ENCODE measurements at regions not wholly inside any gene's neighbourhood (a gene's known extent, or its start where the extent isn't known, plus 50 kb on each side); places are given as distances from the start of the nearest gene placed in this dataset.

DNA sequence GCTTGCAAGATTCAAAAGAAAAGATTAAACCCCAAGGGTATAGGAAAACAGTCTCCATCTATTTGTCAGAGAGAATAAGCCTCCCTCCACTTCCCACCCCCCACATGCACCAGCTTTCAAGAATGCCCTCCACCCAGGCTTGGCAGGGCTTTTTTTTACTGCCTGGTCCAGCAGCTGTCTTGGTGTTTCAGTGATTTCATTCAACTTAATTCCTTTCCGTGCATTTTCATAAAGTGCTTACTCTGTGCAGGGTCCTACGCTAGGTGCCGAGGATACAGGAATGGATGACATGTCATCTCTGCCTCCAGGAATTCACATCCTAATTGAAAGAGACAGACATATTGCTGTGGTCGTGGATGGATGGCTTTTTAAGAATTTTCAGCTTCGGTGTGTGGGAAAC, 117.9 kb downstream of the LRATD1 start:
- Histone ChIP-seq H3K4me3 (no peak overlapping the region), H3K9me3 (no peaks in the 10 kb centered on the region), H3K27ac (no peak overlapping the region), H3K27me3 (ENCODE audit: low read depth) (no peaks in the 10 kb centered on the region), H3K36me3 (no peaks in the 10 kb centered on the region), H3K4me1 (no peaks in the 10 kb centered on the region)
- TF ChIP-seq, protein P1, sequence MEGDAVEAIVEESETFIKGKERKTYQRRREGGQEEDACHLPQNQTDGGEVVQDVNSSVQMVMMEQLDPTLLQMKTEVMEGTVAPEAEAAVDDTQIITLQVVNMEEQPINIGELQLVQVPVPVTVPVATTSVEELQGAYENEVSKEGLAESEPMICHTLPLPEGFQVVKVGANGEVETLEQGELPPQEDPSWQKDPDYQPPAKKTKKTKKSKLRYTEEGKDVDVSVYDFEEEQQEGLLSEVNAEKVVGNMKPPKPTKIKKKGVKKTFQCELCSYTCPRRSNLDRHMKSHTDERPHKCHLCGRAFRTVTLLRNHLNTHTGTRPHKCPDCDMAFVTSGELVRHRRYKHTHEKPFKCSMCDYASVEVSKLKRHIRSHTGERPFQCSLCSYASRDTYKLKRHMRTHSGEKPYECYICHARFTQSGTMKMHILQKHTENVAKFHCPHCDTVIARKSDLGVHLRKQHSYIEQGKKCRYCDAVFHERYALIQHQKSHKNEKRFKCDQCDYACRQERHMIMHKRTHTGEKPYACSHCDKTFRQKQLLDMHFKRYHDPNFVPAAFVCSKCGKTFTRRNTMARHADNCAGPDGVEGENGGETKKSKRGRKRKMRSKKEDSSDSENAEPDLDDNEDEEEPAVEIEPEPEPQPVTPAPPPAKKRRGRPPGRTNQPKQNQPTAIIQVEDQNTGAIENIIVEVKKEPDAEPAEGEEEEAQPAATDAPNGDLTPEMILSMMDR (IDR thresholded peaks at IDR 0.05): no peak
- DNase-seq (no peak), ATAC-seq (no peak)
- intact Hi-C loops (cut with DNase I): no loop called here

DNA sequence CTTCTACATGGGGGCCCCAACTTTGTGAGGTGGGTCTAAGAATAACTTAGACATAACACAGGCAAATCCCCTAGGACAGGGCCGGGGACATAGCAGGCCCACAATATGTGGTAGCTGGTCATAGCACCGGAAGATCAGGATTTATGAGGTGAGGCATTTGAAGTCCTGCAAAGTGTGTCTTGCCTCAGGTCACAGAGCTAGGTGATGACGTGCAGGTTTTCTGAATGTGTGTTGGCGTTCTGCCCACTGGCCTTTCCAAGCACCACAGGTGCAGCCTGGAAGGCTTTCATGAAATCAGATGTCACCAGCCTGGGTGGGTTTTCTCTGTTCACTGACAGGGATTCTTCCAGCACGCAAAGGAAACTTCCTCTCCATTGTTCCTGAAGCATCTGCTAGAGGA, 119.1 kb downstream of the LRATD1 start:
- TF ChIP-seq, protein P1 (IDR thresholded peaks at IDR 0.05): no peak
- Histone ChIP-seq H3K4me3 (no peak overlapping the region), H3K4me1 (no peaks in the 10 kb centered on the region), H3K9me3 (no peaks in the 10 kb centered on the region), H3K27ac (no peak overlapping the region), H3K36me3 (no peaks in the 10 kb centered on the region), H3K27me3 (ENCODE audit: low read depth) (no peaks in the 10 kb centered on the region)
- intact Hi-C loops (cut with DNase I): no loop called here
- ATAC-seq (no peak), DNase-seq (no peak)

DNA sequence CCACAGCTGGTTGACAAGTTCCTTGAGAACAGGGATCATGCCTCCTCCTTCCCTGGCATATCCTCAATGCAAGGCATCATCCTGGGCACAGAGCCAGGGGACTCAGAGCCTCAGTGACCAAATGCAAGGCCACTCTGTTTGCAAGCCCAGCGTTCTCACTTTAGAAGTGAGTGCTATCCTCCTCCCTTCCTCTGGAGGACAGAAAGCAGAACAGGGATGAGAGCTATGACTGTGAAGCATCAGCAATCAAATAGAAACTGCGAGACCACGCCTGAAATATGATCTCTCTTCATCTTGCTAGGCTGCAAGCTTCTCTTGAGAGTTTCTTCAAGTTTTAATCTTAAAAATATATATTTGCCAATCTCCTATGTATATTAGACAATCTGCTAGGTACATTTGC, 119.8 kb downstream of the LRATD1 start:
- ATAC-seq (no peak), DNase-seq (no peak)
- Histone ChIP-seq H3K36me3 (no peaks in the 10 kb centered on the region), H3K4me1 (no peaks in the 10 kb centered on the region), H3K27ac (no peak overlapping the region), H3K27me3 (ENCODE audit: low read depth) (no peaks in the 10 kb centered on the region), H3K4me3 (no peak overlapping the region), H3K9me3 (no peaks in the 10 kb centered on the region)
- intact Hi-C loops (cut with DNase I): no loop called here
- TF ChIP-seq, protein P1 (IDR thresholded peaks at IDR 0.05): no peak

DNA sequence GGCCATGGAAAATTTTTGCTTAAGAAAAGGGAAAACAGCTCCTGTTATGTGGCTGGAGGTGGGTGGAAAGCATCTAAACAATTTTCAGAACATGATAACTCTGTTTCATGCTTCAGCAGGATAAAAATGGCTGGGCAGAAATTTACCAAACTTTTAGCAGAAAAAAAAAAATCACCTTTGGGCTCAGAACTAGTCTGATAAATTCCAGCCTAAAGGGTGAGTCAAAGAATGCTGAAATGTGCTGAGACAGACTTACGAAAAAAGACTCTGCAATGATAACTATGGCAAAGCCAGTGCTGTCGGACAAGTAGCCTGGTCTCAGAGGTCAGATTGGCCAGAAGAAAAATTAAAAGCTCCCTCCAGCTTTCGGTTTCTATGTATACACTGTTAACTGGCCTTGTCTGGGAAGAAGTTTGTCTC, 123.6 kb downstream of the LRATD1 start:
- no peak overlapping the region for H3K27ac ChIP-seq
- H3K36me3 ChIP-seq: no peaks in the 10 kb centered on the region
- H3K4me1 ChIP-seq: no peaks in the 10 kb centered on the region
- no peaks in the 10 kb centered on the region for H3K9me3 ChIP-seq
- no peak for DNase-seq
- H3K4me3 ChIP-seq: no peak overlapping the region
- ATAC-seq: no peak
- H3K27me3 ChIP-seq (ENCODE audit: low read depth): no peaks in the 10 kb centered on the region
- TF ChIP-seq, protein P1 (IDR thresholded peaks at IDR 0.05): no peak
- intact Hi-C loops (cut with DNase I): no loop called here

DNA sequence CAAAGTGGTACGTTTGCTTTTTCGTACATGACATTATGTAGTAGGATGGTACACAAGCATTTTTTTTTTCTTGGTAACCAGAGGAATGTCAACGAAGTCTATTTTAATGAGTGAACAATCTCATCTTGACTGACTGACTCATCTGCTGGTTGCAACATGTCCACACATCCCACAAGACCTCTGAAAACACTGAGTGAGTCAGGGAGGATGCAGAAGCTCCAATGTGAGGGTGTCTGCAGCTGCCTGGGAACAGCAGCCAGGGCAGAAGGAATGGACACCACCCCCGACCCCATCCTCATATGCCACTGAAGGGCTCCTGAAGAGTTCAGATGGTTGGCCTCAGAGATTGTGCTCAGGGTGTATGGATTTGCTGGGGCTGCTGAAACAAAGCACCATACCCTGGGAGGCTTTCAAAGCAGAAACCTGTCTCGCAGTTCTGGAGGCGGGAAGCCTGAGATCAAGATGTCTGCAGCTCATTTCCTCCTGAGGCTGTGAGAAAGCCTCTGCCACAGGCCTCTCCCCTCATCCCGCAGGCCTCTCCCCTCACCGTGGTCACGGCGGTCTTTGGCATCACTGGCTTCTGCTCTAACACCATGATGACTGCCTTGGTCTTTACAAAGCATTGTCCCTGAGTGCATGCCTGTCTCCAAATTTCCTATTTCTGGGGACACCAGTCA, 124.6 kb downstream of the LRATD1 start:
- no peak overlapping the region for H3K4me3 ChIP-seq
- no peaks in the 10 kb centered on the region for H3K9me3 ChIP-seq
- ATAC-seq: no peak
- H3K4me1 ChIP-seq: no peaks in the 10 kb centered on the region
- no peak overlapping the region for H3K27ac ChIP-seq
- intact Hi-C loops (cut with DNase I): no loop called here
- DNase-seq: no peak
- TF ChIP-seq, protein P1 (IDR thresholded peaks at IDR 0.05): no peak
- H3K27me3 ChIP-seq (ENCODE audit: low read depth): no peaks in the 10 kb centered on the region
- H3K36me3 ChIP-seq: no peaks in the 10 kb centered on the region

Data from lower lobe of right lung (tissue), 2 donors.